ENCODE measurements at regions not wholly inside any gene's neighbourhood (a gene's known extent, or its start where the extent isn't known, plus 50 kb on each side); places are given as distances from the start of the nearest gene placed in this dataset.
"Not testable (repeated sequence)": the region's sequence is repeated elsewhere in the genome, so short reads cannot be mapped to it uniquely, and the experiment has no call there.

GRCh38 chr4:62548108-62548524 is 1348.0 kb downstream of the ADGRL3 start:
- DNase-seq (ENCODE audit: low read depth in 2 of 2), result no peak

DNA sequence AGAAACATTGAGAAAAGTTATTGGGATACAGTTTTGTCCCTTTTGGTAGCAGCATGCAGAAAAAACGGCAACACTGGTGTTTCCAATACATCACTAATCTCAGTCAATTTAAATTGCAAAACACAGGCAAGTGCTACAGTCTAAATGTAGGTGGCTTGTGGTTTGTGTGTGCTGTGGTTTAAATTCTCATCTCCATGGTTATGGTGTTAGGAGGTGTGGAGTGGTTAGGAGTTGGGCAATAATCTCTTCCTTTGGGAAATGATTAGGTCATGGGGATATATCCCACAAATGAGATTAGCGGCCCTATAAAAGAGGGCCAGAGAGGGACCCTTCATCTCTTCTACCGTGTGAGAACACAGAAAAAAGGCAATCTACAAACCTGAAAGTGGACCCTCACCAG is 1344.3 kb downstream of the ADGRL3 start:
- no peak for DNase-seq (ENCODE audit: low read depth in 2 of 2)

DNA sequence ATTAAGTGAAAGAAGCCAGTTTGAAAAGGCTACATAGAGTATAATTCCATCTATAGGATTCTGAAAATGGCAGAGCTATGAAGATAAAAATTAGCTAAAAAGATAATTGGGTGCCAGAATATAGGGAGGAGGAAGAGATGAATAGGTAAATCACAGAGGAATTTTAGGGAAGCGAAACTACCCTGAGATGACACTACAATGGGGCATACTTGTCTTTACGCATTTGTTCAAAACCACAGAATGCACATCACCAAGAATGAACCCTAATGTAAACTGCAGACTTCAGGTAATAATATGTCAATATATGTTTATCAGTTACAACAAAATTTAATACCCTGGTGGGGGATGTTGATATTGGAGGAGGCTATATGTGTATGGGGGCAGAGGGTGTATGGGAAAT is 1342.9 kb downstream of the ADGRL3 start:
- no peak for DNase-seq (ENCODE audit: low read depth in 2 of 2)

GRCh38 chr4:62533573-62533972 is 1333.4 kb downstream of the ADGRL3 start:
- DNase-seq (ENCODE audit: low read depth in 2 of 2), result no peak

DNA sequence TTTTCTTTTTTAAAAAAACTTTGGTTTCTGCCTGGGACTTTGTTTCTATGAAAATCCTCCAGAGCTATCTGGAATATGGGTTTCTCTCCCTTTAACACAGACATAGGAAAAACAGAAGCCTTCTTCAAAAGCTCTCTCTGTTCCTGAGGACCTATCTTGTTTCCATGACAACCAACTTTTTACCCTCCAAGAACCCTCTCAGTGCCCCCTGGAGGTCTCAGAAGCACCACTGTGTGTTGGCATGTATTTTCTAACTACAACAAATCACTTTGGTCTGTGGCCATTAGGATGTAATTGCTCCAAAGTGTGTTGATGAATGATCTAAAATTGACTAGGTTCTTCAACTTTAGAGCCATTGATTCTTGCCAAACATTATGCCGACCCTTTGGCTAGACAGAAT is 1331.6 kb downstream of the ADGRL3 start:
- no peak for DNase-seq (ENCODE audit: low read depth in 2 of 2)

- DNase-seq (ENCODE audit: low read depth in 2 of 2), result no peak
Measured at GRCh38 chr4:62531264-62531663, 1331.1 kb downstream of the ADGRL3 start.

DNA sequence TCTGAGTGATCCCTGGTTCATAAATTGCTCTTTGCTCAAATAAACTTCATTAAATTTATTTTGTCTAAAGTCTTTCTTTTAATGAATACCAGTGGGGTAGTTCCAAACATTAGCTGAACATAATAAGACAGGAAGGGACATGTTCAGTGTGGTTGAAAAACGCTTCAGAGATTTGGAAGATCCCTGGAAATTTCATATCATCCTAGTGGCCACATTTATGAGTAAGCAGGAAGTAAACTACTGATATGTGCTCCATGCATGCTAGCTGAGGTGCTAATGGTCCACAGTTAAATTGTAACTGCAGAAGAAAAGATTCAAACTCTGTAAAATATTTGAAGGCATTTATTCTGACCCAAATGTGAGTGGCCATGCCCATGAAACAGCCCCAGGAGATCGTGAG is 1328.7 kb downstream of the ADGRL3 start:
- DNase-seq (ENCODE audit: low read depth in 2 of 2), result no peak

GRCh38 chr4:62526671-62527070 is 1326.5 kb downstream of the ADGRL3 start:
- no peak for DNase-seq (ENCODE audit: low read depth in 2 of 2)

DNA sequence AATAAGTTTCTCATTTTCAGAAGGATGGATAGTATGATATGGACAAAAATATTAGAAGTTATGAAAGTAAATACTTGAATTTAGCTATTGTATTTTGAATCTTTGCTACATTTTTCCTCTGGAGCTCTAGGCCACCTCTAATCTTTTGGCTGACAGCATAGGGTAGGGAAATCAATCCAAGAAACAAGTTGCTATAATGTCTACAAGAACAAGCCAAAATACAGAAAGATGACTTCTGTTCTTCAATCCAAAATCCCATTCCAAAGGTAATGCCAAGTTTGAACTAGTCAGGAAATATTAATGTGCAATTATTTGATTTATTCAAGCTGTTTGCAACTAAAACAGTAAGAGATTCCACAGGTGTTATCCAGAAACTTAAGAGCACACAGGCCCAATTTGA is 1323.1 kb downstream of the ADGRL3 start:
- no peak for DNase-seq (ENCODE audit: low read depth in 2 of 2)

DNA sequence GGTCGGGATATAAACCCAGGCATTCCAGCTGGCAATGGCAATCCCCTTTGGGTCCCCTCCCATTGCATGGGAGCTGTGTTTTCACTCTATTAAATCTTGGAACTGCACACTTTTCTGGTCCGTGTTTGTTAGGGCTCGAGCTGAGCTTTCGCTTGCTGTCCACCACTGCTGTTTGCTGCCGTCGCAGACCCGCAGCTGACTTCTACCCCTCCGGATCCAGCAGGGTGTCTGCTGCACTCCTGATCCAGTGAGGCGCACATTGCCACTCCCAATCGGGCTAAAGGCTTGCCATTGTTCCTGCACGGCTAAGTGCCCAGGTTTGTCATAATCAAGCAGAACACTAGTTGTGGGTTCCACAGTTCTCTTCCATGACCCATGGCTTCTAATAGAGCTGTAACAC is 1322.1 kb downstream of the ADGRL3 start:
- DNase-seq (ENCODE audit: low read depth in 2 of 2), result no peak

GRCh38 chr4:62517716-62518115 is 1317.6 kb downstream of the ADGRL3 start:
- DNase-seq (ENCODE audit: low read depth in 2 of 2), result no peak

DNA sequence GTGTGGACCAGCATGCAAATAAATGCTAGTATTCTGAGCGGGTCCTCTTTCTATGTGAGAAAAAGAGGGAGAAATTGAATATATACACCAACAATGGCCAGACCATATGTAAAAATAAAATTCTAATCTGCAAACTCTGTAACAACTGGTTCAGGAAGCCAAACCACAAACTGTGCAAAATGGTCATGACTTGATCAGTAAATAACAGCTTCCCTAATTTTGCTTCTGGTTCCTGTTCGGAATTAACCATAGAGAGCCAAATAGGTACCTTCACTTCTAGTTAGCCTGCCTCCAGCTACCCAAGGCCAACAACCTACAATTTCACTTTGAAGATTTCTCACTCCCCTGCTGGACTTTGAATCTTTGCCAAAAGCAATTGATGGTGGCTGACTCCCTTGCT is 1313.2 kb downstream of the ADGRL3 start:
- DNase-seq (ENCODE audit: low read depth in 2 of 2), result no peak

DNA sequence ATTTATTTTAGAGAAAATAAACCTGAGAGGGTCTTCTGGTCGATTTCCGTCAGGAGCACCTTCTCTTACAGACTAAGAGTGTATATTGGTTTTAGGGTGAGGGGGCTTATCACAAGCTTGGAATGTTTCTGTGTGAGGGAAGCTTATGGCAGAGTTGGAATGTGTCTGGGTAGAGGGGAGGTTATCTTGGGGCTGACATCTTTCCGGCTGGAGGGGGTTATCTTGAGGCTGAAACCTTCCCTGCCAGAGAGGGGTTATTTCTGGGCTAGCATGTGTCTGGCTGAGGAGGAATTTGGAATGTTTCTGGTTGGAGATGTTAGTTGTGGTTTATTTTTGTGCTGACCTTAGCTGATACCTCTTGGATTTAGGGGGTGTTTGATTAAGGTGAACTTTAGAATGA is 1312.1 kb downstream of the ADGRL3 start:
- no peak for DNase-seq (ENCODE audit: low read depth in 2 of 2)

DNA sequence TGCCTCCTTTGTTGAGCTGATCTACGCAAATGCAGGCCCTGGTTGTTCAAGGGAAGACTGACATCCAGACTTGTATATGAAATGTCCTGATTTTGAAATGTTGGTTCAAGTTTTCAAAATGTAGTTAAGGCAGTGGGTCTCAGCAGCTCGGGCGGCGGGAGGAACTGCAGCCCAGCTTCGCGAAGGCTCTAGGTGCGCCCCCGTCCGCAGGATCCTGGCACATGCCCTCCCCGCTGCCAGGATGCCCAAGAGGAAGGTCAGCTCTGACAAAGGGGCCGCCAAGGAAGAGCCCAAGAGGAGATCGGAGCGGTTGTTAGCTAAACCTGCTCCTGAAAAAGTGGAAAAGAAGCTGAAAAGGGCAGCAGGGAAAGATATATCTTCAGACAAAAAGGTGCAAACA is 1310.1 kb downstream of the ADGRL3 start:
- DNase-seq (ENCODE audit: low read depth in 2 of 2), result no peak

DNA sequence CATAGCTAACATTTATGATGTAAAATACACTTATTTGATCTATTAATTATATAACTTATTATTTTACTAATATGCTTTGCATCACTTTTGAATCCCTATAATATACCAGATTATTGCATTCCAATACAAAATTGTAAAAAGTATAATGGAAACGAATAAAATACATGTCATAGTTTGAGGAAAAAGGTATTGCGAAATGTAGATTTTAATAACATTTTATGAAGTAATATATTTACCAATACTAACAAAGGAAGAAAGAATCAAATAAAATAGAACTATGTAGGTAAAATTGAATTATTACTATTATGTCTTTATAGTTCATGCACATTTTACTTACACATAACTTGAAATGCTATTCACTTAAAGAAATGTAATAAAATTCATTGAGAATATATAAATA is 1300.2 kb downstream of the ADGRL3 start:
- no peak for DNase-seq (ENCODE audit: low read depth in 2 of 2)

- no peak for DNase-seq (ENCODE audit: low read depth in 2 of 2)
Measured at GRCh38 chr4:62495032-62495431, 1294.9 kb downstream of the ADGRL3 start.

DNA sequence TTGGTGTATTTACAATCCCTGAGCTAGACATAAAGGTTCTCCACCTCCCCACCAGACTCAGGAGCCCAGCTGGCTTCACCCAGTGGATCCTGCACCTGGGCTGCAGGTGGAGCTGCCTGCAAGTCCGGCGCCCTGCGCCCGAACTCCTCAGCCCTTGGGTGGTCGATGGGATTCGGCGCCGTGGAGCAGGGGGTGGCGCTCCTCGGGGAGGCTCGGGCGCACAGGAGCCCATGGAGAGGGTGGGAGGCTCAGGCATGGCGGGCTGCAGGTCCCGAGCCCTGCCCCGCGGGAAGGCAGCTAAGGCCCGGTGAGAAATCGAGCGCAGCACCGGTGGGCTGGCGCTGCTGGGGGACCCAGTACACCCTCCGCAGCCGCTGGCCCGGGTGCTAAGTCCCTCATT is 1291.6 kb downstream of the ADGRL3 start:
- not testable (repeated sequence) for DNase-seq (ENCODE audit: low read depth in 2 of 2)

- no peak for DNase-seq (ENCODE audit: low read depth in 2 of 2)
Measured at GRCh38 chr4:62490635-62491034, 1290.5 kb downstream of the ADGRL3 start.

DNA sequence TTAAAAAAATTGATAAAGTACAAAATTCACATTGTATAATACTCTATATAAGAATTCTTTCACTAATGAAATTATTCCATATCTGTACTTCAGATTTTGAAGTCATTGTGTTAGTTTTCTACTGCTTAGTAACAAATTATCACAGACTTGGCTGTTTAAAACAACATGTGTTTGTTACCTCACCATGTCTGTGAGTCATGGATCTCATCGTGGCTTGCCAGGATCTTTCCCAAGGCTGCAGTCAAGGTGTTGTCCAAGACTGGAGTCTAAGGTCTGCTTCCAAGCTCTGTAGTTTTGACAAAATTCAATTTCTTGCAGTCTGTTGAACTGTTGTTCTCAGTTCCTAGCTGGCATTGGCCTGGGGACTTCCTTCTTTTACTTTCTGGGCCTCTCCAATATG is 1286.9 kb downstream of the ADGRL3 start:
- no peak for DNase-seq (ENCODE audit: low read depth in 2 of 2)

- DNase-seq (ENCODE audit: low read depth in 2 of 2), result no peak
Measured at GRCh38 chr4:62484357-62484756, 1284.2 kb downstream of the ADGRL3 start.

DNA sequence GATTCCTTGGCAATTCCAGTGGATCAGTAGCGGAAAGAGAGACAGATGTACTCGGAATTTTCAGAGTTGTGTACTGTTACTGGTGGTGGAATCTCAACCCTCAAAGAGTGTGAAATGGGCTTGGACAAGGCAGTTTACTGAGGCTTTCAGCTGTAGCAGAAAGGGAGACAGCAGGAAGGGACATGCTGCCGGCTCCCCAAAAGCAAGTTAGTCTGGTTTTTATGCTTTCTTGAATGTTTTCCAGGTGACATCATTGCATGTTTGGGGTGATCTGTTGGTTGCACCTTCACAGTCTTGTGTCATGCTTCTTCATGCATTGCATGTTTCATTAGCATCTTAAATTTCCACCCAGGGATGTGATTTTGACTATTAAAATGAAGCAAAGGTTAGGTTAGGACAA is 1282.2 kb downstream of the ADGRL3 start:
- no peak for DNase-seq (ENCODE audit: low read depth in 2 of 2)

GRCh38 chr4:62475596-62475995 is 1275.5 kb downstream of the ADGRL3 start:
- no peak for DNase-seq (ENCODE audit: low read depth in 2 of 2)

DNA sequence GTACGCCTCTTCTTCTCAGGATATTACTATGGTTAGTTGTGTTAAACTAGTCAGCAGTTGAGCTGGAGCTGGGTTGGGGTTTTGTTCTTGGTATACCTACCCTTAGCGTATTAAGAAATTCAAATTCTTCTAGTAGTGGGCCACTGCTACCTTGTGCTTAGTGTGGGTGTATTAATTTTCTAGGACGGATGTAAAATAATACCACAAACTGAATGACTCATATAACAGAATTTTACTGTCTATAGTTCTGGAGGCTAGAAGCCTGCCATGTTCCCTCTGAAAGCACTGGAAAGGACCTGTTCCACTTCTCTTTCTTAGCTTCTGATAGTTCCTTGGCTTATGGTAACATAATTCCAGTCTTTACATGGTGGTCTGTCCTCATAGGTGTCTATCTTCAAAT is 1274.7 kb downstream of the ADGRL3 start:
- DNase-seq (ENCODE audit: low read depth in 2 of 2), result no peak

DNA sequence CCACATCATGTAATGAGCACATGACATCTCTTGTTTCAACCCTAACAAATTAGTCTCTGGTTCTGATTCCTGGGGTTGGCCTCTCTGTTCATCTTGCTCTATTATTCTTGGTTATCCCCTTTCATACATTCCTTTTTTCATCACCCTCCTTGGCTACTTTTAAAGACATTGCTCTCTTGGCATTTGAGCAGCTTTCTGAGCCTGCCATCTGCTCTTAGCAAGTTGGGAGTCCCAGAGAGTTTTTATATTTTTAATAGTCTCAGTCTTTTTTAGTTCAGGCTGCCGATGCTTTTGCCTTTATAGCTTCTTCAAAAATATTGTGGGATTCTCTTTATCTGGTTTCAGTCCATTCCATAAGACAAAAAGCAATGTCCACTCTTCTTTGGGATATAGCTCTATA is 1270.9 kb downstream of the ADGRL3 start:
- no peak for DNase-seq (ENCODE audit: low read depth in 2 of 2)

- no peak for DNase-seq (ENCODE audit: low read depth in 2 of 2)
Measured at GRCh38 chr4:62470421-62470983, 1270.4 kb downstream of the ADGRL3 start.

All from fibroblast of skin of left biceps (primary cell).